ENCODE measurements at regions not wholly inside any gene's neighbourhood (a gene's known extent, or its start where the extent isn't known, plus 50 kb on each side); places are given as distances from the start of the nearest gene placed in this dataset.
"Not testable (repeated sequence)": the region's sequence is repeated elsewhere in the genome, so short reads cannot be mapped to it uniquely, and the experiment has no call there.

DNA sequence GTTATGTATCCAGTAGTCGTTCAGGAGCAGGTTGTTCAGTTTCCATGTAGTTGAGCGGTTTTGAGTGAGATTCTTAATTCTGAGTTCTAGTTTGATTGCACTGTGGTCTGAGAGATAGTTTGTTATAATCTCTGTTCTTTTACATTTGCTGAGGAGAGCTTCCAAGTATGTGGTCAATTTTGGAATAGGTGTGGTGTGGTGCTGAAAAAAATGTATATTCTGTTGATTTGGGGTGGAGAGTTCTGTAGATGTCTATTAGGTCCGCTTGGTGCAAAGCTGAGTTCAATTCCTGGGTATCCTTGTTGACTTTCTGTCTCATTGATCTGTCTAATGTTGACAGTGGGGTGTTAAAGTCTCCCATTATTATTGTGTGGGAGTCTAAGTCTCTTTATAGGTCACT, 68.6 kb upstream of the IZUMO1R start:
- DNase-seq, result not testable (repeated sequence)

DNA sequence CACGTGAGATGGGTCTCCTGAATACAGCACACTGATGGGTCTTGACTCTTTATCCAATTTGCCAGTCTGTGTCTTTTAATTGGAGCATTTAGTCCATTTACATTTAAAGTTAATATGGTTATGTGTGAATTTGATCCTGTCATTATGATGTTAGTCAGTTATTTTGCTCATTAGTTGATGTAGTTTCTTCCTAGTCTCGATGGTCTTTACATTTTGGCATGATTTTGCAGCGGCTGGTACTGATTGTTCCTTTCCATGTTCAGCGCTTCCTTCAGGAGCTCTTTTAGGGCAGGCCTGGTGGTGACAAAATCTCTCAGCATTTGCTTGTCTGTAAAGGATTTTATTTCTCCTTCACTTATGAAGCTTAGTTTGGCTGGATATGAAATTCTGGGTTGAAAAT, 68.0 kb upstream of the IZUMO1R start:
- not testable (repeated sequence) for DNase-seq

DNA sequence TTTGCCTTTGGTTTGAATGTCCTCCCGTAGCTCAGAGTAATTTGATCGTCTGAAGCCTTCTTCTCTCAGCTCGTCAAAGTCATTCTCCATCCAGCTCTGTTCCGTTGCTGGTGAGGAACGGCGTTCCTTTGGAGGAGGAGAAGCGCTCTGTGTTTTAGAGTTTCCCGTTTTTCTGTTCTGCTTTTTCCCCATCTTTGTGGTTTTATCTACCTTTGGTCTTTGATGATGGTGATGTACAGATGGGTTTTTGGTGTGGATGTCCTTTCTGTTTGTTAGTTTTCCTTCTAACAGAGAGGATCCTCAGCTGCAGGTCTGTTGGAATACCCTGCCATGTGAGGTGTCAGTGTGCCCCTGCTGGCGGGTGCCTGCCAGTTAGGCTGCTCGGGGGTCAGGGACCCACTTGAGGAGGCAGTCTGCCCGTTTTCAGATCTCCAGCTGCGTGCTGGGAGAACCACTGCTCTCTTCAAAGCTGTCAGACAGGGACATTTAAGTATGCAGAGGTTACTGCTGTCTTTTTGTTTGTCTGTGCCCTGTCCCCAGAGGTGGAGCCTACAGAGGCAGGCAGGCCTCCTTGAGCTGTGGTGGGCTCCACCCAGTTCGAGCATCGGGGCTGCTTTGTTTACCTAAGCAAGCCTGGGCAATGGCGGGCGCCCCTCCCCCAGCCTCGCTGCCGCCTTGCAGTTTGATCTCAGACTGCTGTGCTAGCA, 66.8 kb upstream of the IZUMO1R start:
- peak in 1 of 2 donors; percentile 18 for DNase-seq

DNA sequence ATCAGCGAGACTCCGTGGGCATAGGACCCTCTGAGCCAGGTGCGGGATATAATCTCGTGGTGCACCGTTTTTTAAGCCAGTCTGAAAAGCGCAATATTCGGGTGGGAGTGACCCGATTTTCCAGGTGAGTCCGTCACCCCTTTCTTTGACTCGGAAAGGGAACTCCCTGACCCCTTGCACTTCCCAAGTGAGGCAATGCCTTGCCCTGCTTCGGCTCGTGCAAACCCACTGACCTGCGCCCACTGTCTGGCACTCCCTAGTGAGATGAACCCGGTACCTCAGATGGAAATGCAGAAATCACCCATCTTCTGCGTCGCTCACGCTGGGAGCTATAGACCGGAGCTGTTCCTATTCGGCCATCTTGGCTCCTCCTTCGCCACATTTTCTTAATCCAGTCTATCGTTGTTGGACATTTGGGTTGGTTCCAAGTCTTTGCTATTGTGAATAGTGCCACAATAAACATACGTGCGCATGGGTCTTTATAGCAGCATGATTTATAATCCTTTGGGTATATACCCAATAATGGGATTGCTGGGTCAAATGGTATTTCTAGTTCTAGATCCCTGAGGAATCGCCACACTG, 66.1 kb upstream of the IZUMO1R start:
- peak in 1 of 2 donors; percentile 10 for DNase-seq

DNA sequence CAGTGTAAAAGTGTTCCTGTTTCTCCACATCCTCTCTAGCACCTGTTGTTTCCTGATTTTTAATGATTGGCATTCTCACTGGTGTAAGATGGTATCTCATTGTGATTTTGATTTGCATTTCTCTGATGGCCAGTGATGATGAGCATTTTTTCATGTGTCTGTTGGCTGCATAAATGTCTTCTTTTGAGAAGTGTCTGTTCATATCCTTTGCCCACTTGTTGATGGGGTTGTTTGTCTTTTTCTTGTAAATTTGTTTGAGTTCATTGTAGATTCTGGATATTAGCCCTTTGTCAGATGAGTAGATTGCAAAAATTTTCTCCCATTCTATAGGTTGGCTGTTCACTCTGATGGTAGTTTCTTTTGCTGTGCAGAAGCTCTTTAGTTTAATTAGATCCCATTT, 65.6 kb upstream of the IZUMO1R start:
- DNase-seq, result not testable (repeated sequence)

DNA sequence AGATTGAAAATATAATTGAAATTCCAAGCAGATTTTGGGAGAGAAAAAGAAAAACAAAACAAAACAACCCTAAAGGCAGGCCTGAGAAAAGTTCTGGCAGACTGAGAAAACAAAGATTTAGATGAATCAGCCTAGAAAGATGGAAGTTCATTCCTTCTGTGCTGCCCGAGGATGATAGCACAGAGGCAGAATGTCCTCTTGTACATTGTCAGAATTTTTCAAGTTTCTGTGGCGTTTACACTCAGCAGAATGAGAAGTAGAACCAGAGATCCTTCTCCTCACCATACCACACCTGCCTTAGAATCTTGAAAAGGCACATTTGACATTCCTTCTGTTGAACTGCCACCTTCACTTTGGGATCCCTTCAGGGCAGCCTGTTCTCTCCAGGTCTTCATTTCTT, 62.5 kb upstream of the IZUMO1R start:
- no peak for DNase-seq

DNA sequence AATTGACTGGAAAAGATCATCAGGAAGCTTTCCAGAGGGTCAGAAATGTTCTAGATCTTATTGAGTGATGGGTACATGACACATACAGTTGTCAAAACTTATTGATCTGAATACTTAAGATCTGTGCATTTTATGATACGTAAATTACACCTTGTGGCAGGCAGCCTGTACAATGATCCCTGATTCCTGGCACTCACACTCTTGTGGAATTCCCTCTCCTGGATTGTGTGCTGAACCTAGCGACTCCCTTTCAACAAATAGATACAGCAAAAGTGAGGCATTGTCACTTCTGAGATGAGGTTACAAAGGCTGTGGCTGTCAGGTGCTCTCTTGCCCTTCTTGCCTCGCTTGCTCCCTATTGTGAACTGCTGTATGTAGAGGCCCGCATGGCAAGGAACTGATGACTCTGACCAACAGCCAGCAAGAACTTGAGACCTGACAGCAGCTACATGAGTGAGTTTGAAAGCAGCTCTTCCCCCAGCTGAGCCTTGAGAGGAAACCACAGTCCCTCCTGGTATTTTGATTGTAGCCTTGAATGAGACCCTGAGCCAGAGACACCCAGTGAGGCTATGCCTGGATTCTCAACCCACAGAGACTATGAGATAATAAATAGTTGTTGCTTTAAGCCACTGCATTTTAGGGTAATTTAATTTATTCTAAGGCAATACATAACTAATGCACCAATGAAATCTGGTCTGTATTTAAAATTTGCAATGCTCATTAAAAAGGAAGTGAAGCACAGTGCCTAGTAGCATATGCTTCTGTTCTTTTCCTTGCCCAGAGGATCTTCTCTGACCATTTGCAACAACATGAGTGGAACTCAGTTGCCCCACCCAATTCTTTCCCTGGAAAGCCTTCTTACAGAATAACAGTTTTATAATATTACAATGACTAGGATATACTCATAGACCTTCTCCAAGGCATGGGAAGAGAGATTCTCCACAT, 60.5 kb upstream of the IZUMO1R start:
- no peak for DNase-seq

DNA sequence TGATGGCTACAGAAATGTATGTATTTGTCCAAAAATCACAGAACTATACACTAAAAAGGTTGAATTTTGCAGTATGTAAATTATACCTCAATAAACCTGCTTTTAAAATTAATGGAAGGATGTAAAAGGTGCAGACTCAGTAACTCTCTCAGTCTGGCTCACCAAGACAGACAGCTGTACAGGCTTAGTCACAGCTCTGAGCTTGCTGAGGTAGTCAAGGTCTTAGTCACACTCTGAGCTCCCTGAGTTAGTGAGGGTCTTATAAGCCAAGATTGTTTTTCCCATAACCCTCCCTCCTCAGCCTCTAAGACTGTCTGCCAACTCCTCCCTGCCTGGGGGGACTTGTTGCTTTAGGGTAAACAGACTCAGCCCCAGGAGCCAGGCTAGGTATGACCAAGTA, 59.3 kb upstream of the IZUMO1R start:
- DNase-seq, result no peak

DNA sequence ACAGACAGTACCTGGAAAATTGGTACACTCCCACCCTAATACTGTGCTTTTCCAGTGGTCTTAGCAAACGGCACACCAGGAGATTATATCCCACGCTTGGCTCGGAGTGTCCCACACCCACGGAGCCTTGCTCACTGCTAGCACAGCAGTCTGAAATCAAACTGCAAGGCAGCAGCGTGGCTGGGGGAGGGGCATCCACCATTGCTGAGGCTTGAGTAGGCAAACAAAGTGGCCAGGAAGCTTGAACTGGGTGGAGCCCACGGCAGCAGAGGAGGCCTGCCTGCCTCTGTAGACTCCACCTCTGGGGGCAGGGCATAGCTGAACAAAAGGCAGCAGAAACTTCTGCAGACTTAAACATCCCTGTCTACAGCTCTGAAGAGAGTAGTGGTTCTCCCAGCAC, 56.1 kb upstream of the IZUMO1R start:
- not testable (repeated sequence) for DNase-seq

DNA sequence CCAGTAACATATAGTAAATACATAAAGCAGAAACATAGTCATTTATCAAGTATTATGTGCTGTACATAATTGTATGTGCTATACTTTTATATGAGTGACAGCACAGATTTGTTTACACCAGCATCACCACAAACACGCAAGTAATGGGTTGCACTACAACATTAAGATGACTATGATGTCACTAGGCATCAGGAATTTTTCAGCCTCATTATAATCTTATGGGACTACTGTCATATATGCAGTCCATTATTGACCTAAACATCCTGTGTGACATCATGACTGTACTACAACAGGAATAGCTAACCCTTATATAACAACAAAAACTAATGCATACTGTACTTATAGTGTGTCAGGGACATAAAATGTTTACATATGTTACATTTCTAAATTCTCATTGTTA, 50.2 kb upstream of the IZUMO1R start:
- DNase-seq, result no peak
